Left ventricle myocardium inferior (tissue), 1 donor: ENCODE measurements at regions not wholly inside any gene's neighbourhood (a gene's known extent, or its start where the extent isn't known, plus 50 kb on each side); places are given as distances from the start of the nearest gene placed in this dataset.

Experiments used
- DNase-seq: peaks from one replicate; pipeline ENCODE4 v3.0.0-alpha.2; 2020
- H3K27ac ChIP-seq: fragments of 200-600 bp; replicated peaks from 2 replicates; pipeline ENCODE4 v1.8.0; 2021
- H3K27me3 ChIP-seq: fragments of 200-600 bp; 2 replicates; pipeline ENCODE4 v1.8.0; 2021; ENCODE audit warnings: low read depth
- H3K36me3 ChIP-seq: fragments of 200-600 bp; 2 replicates; pipeline ENCODE4 v1.8.0; 2021
- H3K4me1 ChIP-seq: fragments of 200-600 bp; 2 replicates; pipeline ENCODE4 v1.8.0; 2021
- H3K4me3 ChIP-seq: fragments of 200-600 bp; 2 replicates; pipeline ENCODE4 v1.8.0; 2021; ENCODE audit warnings: mild to moderate bottlenecking, moderate library complexity
- H3K9me3 ChIP-seq: fragments of 200-600 bp; replicated peaks from 2 replicates; pipeline ENCODE4 v1.8.0; 2021
- CTCF ChIP-seq: fragments of 200-600 bp; IDR thresholded peaks from 2 replicates; pipeline ENCODE4 v1.8.0; 2021; ENCODE audit warnings: antibody characterized with exemption, mild to moderate bottlenecking, borderline replicate concordance
- intact Hi-C: fragments of 100-400 bp; cut with micrococcal nuclease; formaldehyde crosslinking; loops from one replicate; pipeline ENCODE4 v1.11.0; 2022
- donor health status: DM: no; HTN: yes; CAD: no; lungs with severe emphysema.

GRCh38 chrX:69262036-69262936 lies 97.0 kb upstream of the PJA1 start:
- H3K9me3 ChIP-seq: no peaks in the 10 kb centered on the region
- H3K27me3 ChIP-seq: no peaks in the 10 kb centered on the region
- DNase-seq: no peak
- intact Hi-C loops: no loop called here
- H3K4me3 ChIP-seq: no peak overlapping the region
- no peak for TF ChIP-seq CTCF
- H3K27ac ChIP-seq: no peak overlapping the region
- no peaks in the 10 kb centered on the region for H3K36me3 ChIP-seq
- no peaks in the 10 kb centered on the region for H3K4me1 ChIP-seq

- Histone ChIP-seq H3K9me3 (no peaks in the 10 kb centered on the region), H3K27me3 (no peaks in the 10 kb centered on the region), H3K4me3 (no peak overlapping the region), H3K27ac (no peak overlapping the region), H3K36me3 (no peaks in the 10 kb centered on the region), H3K4me1 (no peaks in the 10 kb centered on the region)
- no peak for TF ChIP-seq CTCF
- intact Hi-C loops: no loop called here
- no peak for DNase-seq
These were observed 94.9 kb upstream of the PJA1 start for GRCh38 chrX:69260169-69260568.

- Histone ChIP-seq H3K9me3 (no peaks in the 10 kb centered on the region), H3K27me3 (no peaks in the 10 kb centered on the region), H3K4me3 (no peak overlapping the region), H3K36me3 (no peaks in the 10 kb centered on the region), H3K4me1 (no peaks in the 10 kb centered on the region), H3K27ac (no peak overlapping the region)
- intact Hi-C loops: no loop called here
- TF ChIP-seq CTCF: no peak
- DNase-seq: no peak
These were observed 93.6 kb upstream of the PJA1 start for GRCh38 chrX:69258893-69259292.

- no peaks in the 10 kb centered on the region for H3K36me3 ChIP-seq
- DNase-seq: no peak
- no peak for TF ChIP-seq CTCF
- no peaks in the 10 kb centered on the region for H3K9me3 ChIP-seq
- H3K27ac ChIP-seq: no peak overlapping the region
- H3K27me3 ChIP-seq: no peaks in the 10 kb centered on the region
- H3K4me3 ChIP-seq: no peak overlapping the region
- intact Hi-C loops: no loop called here
- no peaks in the 10 kb centered on the region for H3K4me1 ChIP-seq
These were observed 92.4 kb upstream of the PJA1 start for GRCh38 chrX:69257499-69258127.

GRCh38 chrX:69256291-69256565 lies 91.0 kb upstream of the PJA1 start:
- H3K27me3 ChIP-seq: no peaks in the 10 kb centered on the region
- intact Hi-C loops: no loop called here
- no peaks in the 10 kb centered on the region for H3K36me3 ChIP-seq
- H3K27ac ChIP-seq: no peak overlapping the region
- DNase-seq: no peak
- no peaks in the 10 kb centered on the region for H3K9me3 ChIP-seq
- no peak for TF ChIP-seq CTCF
- H3K4me3 ChIP-seq: no peak overlapping the region
- H3K4me1 ChIP-seq: no peaks in the 10 kb centered on the region
